ENCODE measurements at regions not wholly inside any gene's neighbourhood (a gene's known extent, or its start where the extent isn't known, plus 50 kb on each side); places are given as distances from the start of the nearest gene placed in this dataset.

DNA sequence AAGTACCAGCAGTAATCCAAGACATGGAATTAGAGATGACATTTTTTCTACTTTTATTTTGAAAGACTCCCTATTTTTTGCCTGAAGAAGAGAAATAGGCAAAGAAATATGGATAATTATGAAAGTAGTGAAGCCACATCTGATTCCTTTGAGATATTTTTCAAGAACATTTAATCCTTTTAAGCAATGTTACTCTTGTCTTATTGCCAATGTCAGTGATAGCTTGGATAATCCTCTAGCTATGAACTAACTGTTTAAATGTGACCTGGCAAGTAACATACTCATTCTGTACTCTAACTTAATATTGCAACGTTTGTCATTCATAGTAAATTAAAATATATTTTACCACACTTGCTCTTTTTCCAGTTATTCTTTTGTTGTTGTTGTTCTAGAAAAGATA is 181.3 kb downstream of the VEGFC start:
- ATAC-seq (ENCODE audit: insufficient number of reproducible peaks, low FRiP score, low read depth) = no peak
- TF ChIP-seq, protein P1, sequence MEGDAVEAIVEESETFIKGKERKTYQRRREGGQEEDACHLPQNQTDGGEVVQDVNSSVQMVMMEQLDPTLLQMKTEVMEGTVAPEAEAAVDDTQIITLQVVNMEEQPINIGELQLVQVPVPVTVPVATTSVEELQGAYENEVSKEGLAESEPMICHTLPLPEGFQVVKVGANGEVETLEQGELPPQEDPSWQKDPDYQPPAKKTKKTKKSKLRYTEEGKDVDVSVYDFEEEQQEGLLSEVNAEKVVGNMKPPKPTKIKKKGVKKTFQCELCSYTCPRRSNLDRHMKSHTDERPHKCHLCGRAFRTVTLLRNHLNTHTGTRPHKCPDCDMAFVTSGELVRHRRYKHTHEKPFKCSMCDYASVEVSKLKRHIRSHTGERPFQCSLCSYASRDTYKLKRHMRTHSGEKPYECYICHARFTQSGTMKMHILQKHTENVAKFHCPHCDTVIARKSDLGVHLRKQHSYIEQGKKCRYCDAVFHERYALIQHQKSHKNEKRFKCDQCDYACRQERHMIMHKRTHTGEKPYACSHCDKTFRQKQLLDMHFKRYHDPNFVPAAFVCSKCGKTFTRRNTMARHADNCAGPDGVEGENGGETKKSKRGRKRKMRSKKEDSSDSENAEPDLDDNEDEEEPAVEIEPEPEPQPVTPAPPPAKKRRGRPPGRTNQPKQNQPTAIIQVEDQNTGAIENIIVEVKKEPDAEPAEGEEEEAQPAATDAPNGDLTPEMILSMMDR (IDR thresholded peaks at IDR 0.05) = no peak

DNA sequence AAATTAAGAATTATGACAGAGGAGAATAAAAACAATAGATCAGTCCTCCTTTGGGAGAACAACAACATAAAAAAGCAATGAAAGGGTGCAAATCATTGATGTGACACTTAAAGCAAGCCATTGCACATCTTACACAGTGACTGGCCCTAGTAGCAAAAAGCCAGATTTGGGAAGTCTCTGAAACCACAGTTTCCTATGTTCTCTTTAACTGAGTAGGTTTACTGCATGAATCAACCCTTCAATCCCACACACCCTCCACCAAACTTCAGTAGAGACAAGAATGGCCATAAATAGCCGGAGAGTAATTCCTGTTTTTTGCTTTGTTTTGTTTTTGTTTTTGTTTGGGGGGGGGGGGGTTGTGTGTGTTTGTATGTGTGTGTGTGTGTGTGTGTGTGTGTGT is 180.8 kb downstream of the VEGFC start:
- ATAC-seq (ENCODE audit: insufficient number of reproducible peaks, low FRiP score, low read depth) = no peak
- H3K27ac ChIP-seq = no peak overlapping the region

More for the DNA sequence above, 181.3 kb downstream of the VEGFC start:
- Histone ChIP-seq H3K27me3 (replicated peaks; ENCODE audit: insufficient read depth) (no peaks in the 10 kb centered on the region), H3K4me3 (no peak overlapping the region), H3K36me3 (no peaks in the 10 kb centered on the region), H3K27ac (no peak overlapping the region), H3K9me3 (no peaks in the 10 kb centered on the region), H3K4me1 (ENCODE audit: control insufficient read depth in 1 of 2, low read depth in 2 of 2) (no peaks in the 10 kb centered on the region)
- no peak for DNase-seq (ENCODE audit: low spot score)

DNA sequence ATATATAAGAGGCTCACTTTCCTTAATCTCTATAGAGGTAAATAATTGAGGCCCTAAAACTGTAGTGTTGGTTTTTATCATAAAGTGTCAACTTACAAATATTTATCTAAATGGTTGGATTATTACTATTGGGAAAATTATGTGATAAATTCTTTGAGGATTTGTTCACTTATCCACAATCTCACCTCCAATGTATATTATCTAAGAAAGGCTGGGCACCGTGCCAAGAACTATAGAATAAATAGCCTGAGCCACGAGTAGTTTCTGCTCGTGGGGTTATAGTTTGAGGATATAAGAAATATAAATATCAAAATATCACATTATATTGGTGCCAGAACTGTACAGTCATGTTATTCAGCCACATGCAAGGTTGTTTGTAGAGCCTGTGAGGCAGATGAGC is 177.9 kb downstream of the VEGFC start:
- Histone ChIP-seq H3K4me3 (no peak overlapping the region), H3K9me3 (no peaks in the 10 kb centered on the region), H3K36me3 (no peaks in the 10 kb centered on the region), H3K27ac (no peak overlapping the region), H3K27me3 (replicated peaks; ENCODE audit: insufficient read depth) (no peaks in the 10 kb centered on the region), H3K4me1 (ENCODE audit: control insufficient read depth in 1 of 2, low read depth in 2 of 2) (no peaks in the 10 kb centered on the region)
- TF ChIP-seq, protein P1 (IDR thresholded peaks at IDR 0.05) = no peak
- DNase-seq (ENCODE audit: low spot score) (no peak), ATAC-seq (ENCODE audit: insufficient number of reproducible peaks, low FRiP score, low read depth) (no peak)

More for the DNA sequence above, 180.8 kb downstream of the VEGFC start:
- Histone ChIP-seq H3K4me3 (no peak overlapping the region), H3K36me3 (no peaks in the 10 kb centered on the region), H3K9me3 (no peaks in the 10 kb centered on the region), H3K4me1 (ENCODE audit: control insufficient read depth in 1 of 2, low read depth in 2 of 2) (no peaks in the 10 kb centered on the region), H3K27me3 (replicated peaks; ENCODE audit: insufficient read depth) (no peaks in the 10 kb centered on the region)
- TF ChIP-seq, protein P1 (IDR thresholded peaks at IDR 0.05) = no peak
- no peak for DNase-seq (ENCODE audit: low spot score)

DNA sequence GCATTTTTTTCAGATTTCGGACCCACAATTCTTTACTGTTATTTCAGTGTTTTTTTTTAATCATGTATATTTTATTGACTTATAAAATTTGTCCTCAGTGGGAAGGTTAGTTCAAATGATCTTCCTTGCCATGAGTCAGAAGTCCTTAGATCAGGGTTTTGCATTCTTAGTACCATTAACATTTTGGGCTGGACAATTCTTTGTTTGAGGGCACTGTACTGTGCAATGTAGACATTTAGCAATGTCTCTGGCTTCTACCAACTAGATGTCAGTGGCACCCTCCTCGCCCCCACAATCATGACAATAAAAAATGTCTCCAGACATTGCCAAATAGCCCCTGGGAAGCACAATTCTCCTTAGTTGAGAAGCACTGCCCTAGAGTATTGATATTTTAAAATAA is 176.6 kb downstream of the VEGFC start:
- DNase-seq (ENCODE audit: low spot score) (no peak), ATAC-seq (ENCODE audit: insufficient number of reproducible peaks, low FRiP score, low read depth) (no peak)
- Histone ChIP-seq H3K9me3 (no peaks in the 10 kb centered on the region), H3K4me1 (ENCODE audit: control insufficient read depth in 1 of 2, low read depth in 2 of 2) (no peaks in the 10 kb centered on the region), H3K27ac (no peak overlapping the region), H3K36me3 (no peaks in the 10 kb centered on the region), H3K27me3 (replicated peaks; ENCODE audit: insufficient read depth) (no peaks in the 10 kb centered on the region), H3K4me3 (no peak overlapping the region)
- TF ChIP-seq, protein P1 (IDR thresholded peaks at IDR 0.05) = no peak

DNA sequence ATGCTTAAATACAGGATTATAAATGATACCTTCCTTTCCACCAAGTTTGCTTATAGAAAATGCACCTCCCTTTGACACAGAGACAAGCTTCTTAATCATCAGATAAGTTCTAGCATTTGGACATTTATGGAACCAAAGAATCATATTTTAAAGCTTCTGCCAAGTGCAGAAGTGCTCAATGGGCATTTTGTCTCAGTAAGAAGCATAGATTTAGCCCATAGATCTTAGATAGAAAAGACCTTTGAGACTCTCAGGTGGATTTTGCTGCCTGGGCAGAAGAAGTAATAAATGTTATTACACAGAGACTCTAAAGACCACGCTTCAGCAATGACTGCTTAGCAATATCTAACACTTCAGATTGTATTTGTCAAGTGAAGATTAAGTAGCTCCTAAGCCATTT is 174.6 kb downstream of the VEGFC start:
- DNase-seq (ENCODE audit: low spot score) (no peak), ATAC-seq (ENCODE audit: insufficient number of reproducible peaks, low FRiP score, low read depth) (no peak)
- no peak overlapping the region for H3K27ac ChIP-seq
- H3K9me3 ChIP-seq = no peaks in the 10 kb centered on the region
- no peaks in the 10 kb centered on the region for H3K27me3 ChIP-seq (replicated peaks; ENCODE audit: insufficient read depth)
- no peak overlapping the region for H3K4me3 ChIP-seq
- H3K36me3 ChIP-seq = no peaks in the 10 kb centered on the region
- TF ChIP-seq, protein P1 (IDR thresholded peaks at IDR 0.05) = no peak
- peaks cover 0 to 2% of the 10 kb centered on the region in 2 donors for H3K4me1 ChIP-seq (ENCODE audit: control insufficient read depth in 1 of 2, low read depth in 2 of 2)
